GM10248 (cell line): ENCODE measurements at regions not wholly inside any gene's neighbourhood (a gene's known extent, or its start where the extent isn't known, plus 50 kb on each side); places are given as distances from the start of the nearest gene placed in this dataset.
"Not testable (repeated sequence)": the region's sequence is repeated elsewhere in the genome, so short reads cannot be mapped to it uniquely, and the experiment has no call there.

Source experiments
- CTCF ChIA-PET: fragments of 300-600 bp; sonication (Branson Sonifier 250); formaldehyde crosslinking; extraction: SDS; loops from one replicate; lab custom pipeline; 2021; ENCODE audit warnings: antibody characterized with exemption; lab: Yijun Ruan, JAX
- POLR2A ChIA-PET: fragments of 350-650 bp; sonication (Branson Sonifier 250); formaldehyde crosslinking; extraction: SDS; loops from one replicate; lab custom pipeline; 2020; ENCODE audit warnings: antibody characterized with exemption; lab: Yijun Ruan, JAX
- DNase-seq: peaks from one replicate; pipeline ENCODE4 v3.0.0; 2012; ENCODE audit errors: extremely low spot score
- CTCF ChIP-seq: IDR thresholded peaks from 2 replicates; pipeline ENCODE4 v1.5.1; 2012; ENCODE audit warnings: mild to moderate bottlenecking, low read depth; ENCODE audit errors: extremely low read depth, missing control alignments, control extremely low read depth

DNA sequence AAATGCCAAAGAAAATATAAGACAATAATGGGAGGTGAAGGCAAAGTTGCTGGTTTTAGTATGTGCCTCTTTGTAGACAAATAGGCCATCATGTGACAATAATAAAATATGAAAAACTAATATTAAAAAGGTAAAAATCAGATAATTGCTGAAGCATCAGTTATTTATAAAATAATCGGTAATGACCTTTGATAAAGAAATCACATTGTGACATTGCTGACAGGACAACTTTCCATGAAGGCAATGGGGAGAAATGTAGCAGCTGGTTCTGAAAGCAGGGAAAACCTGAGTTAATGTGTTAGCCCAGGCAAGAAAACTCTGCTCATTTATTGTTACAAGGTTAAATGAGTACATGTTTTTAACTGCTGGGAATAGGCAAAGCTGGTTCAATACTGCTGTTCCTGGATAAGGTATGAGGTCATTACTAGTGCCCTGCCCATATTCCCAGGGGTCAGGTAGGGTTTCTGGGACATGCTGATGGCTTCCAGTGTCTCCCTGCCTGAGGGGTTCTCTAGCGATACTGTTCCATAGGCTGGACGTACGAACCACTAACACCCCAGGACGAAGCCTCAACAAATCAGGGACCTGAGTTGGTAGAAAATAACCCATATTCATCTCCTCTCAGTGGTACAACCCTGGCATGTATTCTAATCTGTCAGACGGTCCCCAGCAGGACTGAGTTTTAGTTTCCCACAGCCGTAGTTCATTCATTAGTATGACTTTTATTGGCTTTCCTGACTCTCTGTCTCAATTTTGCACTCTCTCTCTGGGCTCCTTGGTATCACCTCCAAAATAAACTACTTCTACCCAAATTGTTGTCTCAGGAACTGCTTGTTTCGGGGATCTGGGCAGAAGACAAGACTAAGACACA lies 355.9 kb downstream of the TXNL1 start:
- ChIA-PET CTCF (no interaction called here), POLR2A (no interaction called here)
- no peak for TF ChIP-seq CTCF
- no peak for DNase-seq

DNA sequence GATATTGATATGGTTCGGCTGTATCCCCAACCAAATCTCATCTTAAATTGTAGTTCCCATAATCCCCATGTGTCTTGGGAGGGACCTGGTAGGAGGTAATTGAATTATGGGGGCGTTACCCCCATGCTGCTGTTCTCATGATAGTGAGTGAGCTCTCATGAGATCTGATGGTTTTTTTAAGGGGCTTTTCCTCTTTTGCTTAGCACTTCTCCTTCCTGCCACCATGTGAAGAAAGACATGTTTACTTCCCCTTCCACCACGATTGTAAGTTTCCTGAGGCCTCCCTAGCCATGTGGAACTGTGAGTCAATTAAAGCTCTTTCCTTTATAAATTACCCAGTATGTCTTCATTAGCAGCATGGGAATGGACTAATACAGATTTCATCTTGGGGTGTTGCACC lies 358.6 kb downstream of the TXNL1 start:
- CTCF ChIA-PET, POLR2A ChIA-PET, DNase-seq: not testable (repeated sequence)

DNA sequence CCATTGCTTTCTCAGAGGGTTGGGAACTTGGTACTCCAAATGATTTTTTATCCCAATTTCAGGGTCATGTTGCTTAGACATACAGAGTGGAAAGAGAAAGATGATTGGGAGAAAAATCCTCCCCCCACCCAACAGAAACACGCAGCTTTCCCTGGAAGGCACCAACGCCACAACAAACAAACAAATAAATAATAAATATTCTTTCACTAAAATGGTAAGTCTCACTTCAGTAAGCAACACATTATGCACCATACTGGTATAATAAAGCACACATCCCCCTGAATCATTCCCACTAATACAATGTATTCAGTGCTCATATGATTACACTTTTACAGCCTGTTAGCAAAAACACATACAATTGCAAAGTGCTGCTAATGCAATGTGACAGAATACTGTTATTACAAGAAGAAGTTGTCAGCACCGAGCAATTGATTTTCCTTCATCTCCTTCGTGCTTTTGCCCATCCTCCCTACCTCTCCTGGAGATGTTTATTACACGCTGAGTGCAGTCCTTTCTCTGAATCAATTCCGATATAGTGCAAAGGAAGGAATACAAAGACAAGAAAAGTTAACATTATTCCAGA lies 359.9 kb downstream of the TXNL1 start:
- ChIA-PET CTCF (interaction anchor here (1.3 kb wide), 2 partner anchors 11 to 38 kb away, joined by 3 to 7 read pairs; no protein-coding TSS in a partner anchor), POLR2A (no interaction called here)
- DNase-seq: no peak
- no peak for TF ChIP-seq CTCF

GRCh38 chr18:56276466-56276865 lies 361.9 kb downstream of the TXNL1 start:
- DNase-seq: no peak
- TF ChIP-seq CTCF: no peak
- ChIA-PET POLR2A (no interaction called here), CTCF (interaction anchor here (0.9 kb wide), 1 partner anchor 10 kb away, joined by 3 read pairs; no protein-coding TSS in a partner anchor)

GRCh38 chr18:56273541-56274219 lies 364.7 kb downstream of the TXNL1 start:
- CTCF ChIA-PET: no interaction called here
- DNase-seq: no peak
- POLR2A ChIA-PET: no interaction called here
- TF ChIP-seq CTCF: no peak

DNA sequence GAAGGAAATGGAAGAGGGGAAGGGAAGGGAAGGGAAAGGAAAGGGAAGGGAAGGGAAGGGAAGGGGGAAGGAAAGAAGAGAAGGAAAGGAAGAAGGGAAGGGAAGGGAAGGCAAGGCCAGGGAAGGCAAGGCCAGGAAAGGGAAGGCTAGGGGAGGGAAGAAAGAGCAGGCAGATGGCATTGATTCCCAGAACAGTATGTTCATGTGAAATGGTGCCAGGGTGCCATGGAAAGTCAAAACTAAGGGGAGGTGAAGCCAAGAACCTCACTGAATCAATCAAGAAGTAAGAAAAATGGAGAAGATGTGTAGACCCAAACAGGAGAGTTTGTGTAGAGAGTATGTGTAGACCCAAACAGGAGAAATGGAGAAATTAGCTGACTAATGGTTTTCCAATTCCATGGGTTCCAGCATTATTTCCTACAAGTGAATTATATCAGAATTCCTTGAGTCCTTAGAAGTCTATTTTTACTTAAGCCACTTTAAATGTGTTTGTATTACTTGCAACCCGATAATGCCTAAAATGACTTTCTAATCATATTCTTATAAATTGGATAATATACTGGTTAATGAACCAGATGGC lies 367.6 kb downstream of the TXNL1 start:
- ChIA-PET CTCF (no interaction called here), POLR2A (no interaction called here)
- no peak for DNase-seq
- no peak for TF ChIP-seq CTCF
